HG03457 (cell line): ENCODE measurements at regions not wholly inside any gene's neighbourhood (a gene's known extent, or its start where the extent isn't known, plus 50 kb on each side); places are given as distances from the start of the nearest gene placed in this dataset.
"Not testable (repeated sequence)": the region's sequence is repeated elsewhere in the genome, so short reads cannot be mapped to it uniquely, and the experiment has no call there.

Experiments
- ATAC-seq: cut with Tn5 transposase; IDR thresholded peaks from one replicate; pipeline ENCODE4 v1.9.1; 2021; ENCODE audit warnings: moderate number of reproducible peaks; ENCODE audit not compliant: unreplicated experiment

GRCh38 chr2:147165697-147166382 is 679.0 kb upstream of the ACVR2A start:
- no peak for ATAC-seq

DNA sequence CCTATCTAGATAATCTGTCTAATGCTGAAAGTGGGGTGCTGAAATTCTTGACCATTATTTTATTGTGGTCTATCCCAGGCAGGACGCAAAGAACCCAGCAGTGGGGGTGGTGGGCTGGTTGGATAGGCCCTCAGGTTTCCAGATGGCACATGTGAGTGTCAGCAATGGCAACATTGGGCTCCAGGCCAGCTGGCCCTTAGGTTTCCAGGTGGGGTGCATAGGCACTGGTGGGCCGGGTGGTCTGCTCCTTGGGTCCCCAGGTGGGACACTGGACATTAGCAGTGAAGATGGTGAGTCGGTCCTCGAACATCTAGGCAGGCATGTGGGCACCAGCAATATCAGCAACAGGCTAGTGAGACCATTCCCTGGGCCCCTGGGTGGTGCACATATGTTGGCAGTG is 680.3 kb upstream of the ACVR2A start:
- no peak for ATAC-seq

DNA sequence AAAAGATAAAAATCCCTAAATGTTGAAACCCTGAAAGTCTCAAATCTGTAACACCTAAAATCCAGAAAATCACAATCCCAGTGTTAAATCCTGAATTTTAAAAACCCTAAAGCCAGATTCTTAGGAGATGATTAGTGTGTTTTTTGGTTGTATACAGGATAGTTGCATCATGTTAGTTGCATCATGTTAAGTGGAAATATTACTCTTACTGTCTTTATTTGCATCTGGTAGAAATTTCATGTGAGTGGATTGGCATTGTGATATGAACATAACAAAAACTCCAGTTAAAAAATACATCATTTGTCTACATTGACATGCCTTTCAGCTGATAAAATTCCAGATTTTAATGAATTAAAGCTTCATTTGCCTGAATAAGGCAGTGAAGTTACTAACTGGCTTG is 683.1 kb upstream of the ACVR2A start:
- no peak for ATAC-seq

DNA sequence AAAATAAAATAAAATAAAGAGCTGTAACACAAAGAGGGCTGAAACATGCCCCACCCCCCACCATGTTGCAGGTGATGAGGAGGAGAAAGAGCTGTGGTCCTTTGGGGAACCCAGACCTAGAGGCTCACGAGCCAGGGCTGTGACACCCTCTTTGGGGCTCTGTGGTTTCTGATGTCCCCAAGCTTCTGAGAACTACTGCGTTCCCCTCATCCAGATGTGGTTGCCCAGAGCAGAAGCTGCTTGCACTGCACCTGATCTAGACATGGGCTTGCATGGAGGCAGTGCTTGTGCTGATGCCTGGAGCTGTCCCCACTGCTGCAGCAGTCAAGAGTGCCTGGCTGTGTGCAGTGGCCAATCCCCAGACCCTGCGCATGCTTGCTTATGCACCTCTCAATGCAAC is 687.9 kb upstream of the ACVR2A start:
- no peak for ATAC-seq

DNA sequence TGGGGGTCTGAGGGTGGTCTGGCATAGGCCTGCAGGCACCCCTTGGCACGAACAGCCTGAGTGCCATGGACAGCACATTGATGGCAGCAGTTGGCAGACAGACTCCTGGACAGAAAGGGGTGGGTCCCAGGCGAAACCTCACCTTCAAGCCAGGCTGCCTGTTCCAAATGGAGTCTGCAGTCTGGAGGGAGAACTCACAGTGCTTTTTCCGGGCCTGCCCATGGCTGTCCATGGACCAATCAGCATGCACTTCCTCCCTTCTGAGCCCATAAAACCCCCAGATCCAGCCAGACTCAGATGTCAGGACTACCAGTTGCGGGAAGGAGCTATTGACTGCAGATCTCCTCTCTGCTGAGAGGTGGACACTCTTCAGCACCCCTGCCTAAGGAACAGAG is 694.6 kb upstream of the ACVR2A start:
- no peak for ATAC-seq

GRCh38 chr2:147149575-147150240 is 695.1 kb upstream of the ACVR2A start:
- ATAC-seq: no peak

- no peak for ATAC-seq
Measured at GRCh38 chr2:147147802-147148201, 697.0 kb upstream of the ACVR2A start.

GRCh38 chr2:147141930-147142329 is 702.9 kb upstream of the ACVR2A start:
- ATAC-seq: no peak

- not testable (repeated sequence) for ATAC-seq
Measured at GRCh38 chr2:147139732-147140131, 705.1 kb upstream of the ACVR2A start.

DNA sequence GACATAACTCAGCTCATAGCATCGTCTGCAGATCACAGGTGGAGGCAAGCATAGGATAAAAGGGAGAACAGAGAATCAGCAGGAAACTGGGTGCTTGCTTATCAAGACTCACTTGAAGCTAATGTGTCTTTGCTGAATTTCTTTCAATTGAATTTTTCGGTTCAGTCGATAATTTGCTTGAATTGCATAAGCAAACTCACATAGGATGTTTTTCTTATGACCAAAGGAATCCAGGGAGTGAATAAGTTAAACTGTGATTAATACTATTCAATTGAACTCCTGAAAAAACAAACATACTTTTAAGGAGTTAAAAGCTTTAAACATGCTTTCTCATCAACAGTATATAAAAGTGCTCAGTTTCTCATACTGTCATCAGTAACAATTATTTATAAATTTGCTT is 707.1 kb upstream of the ACVR2A start:
- ATAC-seq: no peak

GRCh38 chr2:147135376-147135775 is 709.5 kb upstream of the ACVR2A start:
- no peak for ATAC-seq

DNA sequence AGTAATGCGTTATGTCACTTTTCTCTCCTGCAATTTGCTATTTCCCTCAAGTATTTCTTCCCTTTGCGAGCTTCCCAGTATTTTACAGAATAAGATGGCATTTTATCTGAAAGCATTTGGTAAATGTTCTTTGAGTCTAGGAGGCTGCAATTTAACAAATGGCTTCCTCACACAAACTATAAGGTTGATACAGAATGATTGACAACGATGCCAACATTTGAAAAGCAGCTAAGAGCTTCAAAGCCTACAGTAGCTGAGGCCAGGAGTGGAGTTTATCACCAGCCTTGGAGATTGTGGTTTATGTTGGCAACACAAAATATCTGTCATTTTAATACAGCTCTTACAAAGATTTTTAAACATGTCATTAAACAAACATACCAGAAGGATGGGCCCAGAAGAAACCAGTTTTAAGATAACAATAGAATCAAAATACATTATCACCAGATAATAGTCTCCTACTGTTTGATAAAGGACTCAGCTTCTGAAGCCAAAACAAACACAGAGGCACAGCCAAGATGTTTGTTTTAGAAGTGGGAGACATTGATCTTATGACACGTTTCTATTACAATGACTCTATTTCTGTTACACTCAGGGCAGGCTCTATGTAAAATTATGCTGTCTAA is 711.4 kb upstream of the ACVR2A start:
- no peak for ATAC-seq

DNA sequence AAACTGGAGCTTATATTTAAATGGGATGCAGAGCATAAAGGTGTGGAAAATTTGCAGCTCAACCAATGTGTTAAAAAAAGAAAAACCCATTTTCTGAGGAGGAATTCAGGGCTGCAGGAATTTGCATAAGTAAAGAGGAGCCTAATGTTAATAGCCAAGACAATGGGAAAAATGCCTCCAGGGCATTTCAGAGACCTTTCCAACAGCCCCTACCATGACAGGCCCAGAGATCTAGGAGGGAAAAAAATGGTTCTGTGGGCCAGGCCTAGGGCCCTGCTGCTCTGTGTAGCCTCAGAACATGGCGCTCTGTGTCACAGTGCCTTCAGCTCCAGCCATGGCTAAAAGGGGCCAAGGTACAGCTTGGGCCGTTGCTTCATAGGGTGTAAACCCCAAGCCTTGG is 719.7 kb upstream of the ACVR2A start:
- no peak for ATAC-seq

DNA sequence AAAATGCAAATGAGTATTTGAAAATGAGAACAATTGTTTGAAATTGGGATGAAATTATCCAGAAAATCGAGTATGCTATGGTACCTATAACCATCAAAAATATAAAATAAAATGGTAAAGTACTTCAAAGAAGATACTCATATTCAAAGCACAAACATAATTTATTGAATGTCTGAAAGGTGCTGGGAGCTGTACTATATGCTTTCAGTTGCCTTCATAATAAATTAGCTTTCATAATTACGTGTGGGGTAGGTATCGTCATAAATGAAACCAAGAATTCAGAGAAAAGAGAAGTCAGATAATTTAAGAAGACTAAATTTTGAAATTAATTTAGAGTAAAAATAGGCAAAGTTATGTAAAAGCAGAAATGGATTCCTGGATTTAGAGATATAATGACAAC is 721.9 kb upstream of the ACVR2A start:
- no peak for ATAC-seq

GRCh38 chr2:147110962-147111361 is 733.9 kb upstream of the ACVR2A start:
- no peak for ATAC-seq

DNA sequence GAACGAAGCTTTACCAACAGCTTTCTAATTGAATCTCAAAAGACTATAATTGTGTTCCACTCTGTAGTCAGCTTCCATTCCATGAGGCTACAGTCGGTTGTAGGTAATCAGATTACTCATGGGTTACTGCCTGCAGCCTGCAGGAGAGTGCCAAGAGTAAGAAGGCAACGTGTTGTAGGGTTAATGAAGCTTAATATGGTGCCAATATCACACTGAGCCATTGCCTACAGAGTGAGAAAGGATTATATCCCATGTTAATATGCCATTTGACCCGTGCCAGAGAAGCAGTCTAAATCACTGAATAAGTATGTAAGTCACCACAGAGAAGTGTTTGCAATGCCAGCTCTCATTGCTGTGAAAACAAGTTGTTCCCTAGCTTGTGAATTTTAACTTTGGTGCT is 734.5 kb upstream of the ACVR2A start:
- ATAC-seq: no peak

DNA sequence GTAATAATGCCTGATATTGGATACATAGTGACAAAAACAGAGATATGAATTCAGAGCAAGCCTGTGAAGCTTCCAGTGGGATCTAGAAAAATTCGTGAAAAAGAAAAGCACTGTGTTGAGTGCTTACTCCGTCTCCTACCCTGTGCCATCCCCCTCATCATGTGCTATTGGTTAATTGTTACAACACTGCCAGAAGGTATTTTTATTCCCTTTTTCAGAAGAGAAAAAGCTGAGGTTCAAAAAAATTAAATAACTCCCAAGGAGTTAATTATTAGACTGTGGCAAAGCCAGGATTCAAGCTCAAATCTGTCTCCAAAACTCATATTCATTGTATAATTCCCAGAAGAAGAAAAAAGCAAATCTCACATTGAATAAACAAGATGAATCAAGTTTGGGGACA is 735.5 kb upstream of the ACVR2A start:
- no peak for ATAC-seq

- no peak for ATAC-seq
Measured at GRCh38 chr2:147108548-147108947, 736.3 kb upstream of the ACVR2A start.

GRCh38 chr2:147101941-147102790 is 742.7 kb upstream of the ACVR2A start:
- no peak for ATAC-seq

- no peak for ATAC-seq
Measured at GRCh38 chr2:147100406-147101035, 744.3 kb upstream of the ACVR2A start.

- ATAC-seq: no peak
Measured at GRCh38 chr2:147099845-147100244, 745.0 kb upstream of the ACVR2A start.
